PC-9 (cell line): ENCODE measurements at regions not wholly inside any gene's neighbourhood (a gene's known extent, or its start where the extent isn't known, plus 50 kb on each side); places are given as distances from the start of the nearest gene placed in this dataset.

ENCODE experiments used
- CTCF ChIP-seq: fragments of 200-600 bp; sonication (generic); conservative IDR thresholded peaks from 2 replicates; pipeline ENCODE4 v1.6.1; 2017; ENCODE audit warnings: mixed run types, antibody characterized with exemption, mild to moderate bottlenecking, moderate library complexity
- EZH2 ChIP-seq: fragments of 200-600 bp; sonication (generic); IDR thresholded peaks from 2 replicates; pipeline ENCODE4 v1.8.0; 2017; ENCODE audit warnings: antibody characterized with exemption, low read depth

DNA sequence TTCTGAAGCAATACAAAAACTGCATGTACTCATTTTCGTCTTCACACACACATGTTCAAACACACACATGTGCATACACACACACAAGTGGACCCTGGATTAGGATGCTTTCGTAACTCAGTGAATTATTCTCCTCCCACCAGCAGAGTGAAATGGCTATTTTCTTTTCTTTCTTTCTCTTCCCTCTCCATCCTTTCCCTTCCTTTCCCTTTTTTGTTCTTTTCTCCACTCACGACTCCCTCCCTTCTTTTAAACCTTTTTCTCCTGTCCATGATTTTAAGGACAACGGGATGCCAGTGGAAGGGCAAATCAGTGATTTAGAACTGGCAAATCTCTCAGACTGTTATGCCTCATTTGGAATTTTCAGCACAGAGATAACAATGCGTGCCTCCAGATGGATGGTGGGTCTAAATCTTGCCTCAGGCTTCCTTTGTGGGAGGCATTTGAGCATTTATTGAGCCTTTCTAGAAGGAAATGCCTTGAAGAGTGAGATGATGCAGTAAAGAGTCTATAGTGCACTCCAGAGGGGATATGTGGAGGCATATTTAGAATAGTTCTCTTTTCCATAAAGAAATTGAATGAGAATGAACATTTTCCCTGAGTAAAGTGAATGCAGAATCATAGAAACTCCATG is 130.4 kb upstream of the SLC7A14 start:
- TF ChIP-seq CTCF (no peak), EZH2 (no peak)
